IMR-90 (cell line): ENCODE measurements at regions not wholly inside any gene's neighbourhood (a gene's known extent, or its start where the extent isn't known, plus 50 kb on each side); places are given as distances from the start of the nearest gene placed in this dataset.
A peak's percentile ranks its signal among the peaks of the same experiment; 100 is the strongest.

ENCODE experiments used
- ATAC-seq: fragments of 200-7000 bp; cut with Tn5 transposase; 2 replicates; pipeline ENCODE4 v1.9.1; 2020; ENCODE audit warnings: low read depth, mild to moderate bottlenecking, moderate library complexity
- BruUV-seq: library from RNA; stranded (reverse); fragments of 400-500 nt; replicated peaks from 2 replicates; lab custom pipeline; 2021; lab: Mats Ljungman, UMichigan
- CTCF ChIA-PET: fragments of 300-600 bp; formaldehyde crosslinking; extraction: SDS; loops from one replicate; lab custom pipeline; 2021; ENCODE audit warnings: antibody characterized with exemption; lab: Yijun Ruan, JAX
- POLR2A ChIA-PET: fragments of 300-600 bp; sonication (Branson Sonifier 250); formaldehyde crosslinking; loops from one replicate; lab custom pipeline; 2022; ENCODE audit warnings: antibody characterized with exemption; ENCODE audit not compliant: unreplicated experiment; lab: Charles Lee
- DNase-seq: peaks from one replicate; pipeline ENCODE4 v3.0.0; 2013
- H2AFZ ChIP-seq: replicated peaks from 2 replicates; pipeline ENCODE3; 2013; ENCODE audit warnings: low read length, mild to moderate bottlenecking; ENCODE audit not compliant: poor library complexity
- H2AK5ac ChIP-seq: 2 replicates; pipeline ENCODE4 v1.6.1; 2013; ENCODE audit warnings: low read depth, low read length, inconsistent platforms
- H2AK9ac ChIP-seq: replicated peaks from 2 replicates; pipeline ENCODE3; 2013; ENCODE audit warnings: mild to moderate bottlenecking, low read depth, low read length, moderate library complexity; ENCODE audit not compliant: poor library complexity
- H2BK120ac ChIP-seq: 2 replicates; pipeline ENCODE4 v1.6.1; 2013; ENCODE audit warnings: low read depth, low read length, inconsistent platforms
- H2BK15ac ChIP-seq: 3 replicates; pipeline ENCODE4 v1.6.1; 2013; ENCODE audit warnings: low read depth, low read length, inconsistent platforms
- H2BK20ac ChIP-seq: 2 replicates; pipeline ENCODE4 v1.6.1; 2013; ENCODE audit warnings: low read depth, mild to moderate bottlenecking, inconsistent platforms, low read length, moderate library complexity
- H2BK5ac ChIP-seq: 2 replicates; pipeline ENCODE4 v1.6.1; 2013; ENCODE audit warnings: mild to moderate bottlenecking, low read depth, low read length, inconsistent platforms; ENCODE audit not compliant: poor library complexity, severe bottlenecking
- H3K14ac ChIP-seq: replicated peaks from 2 replicates; pipeline ENCODE4 v1.6.1; 2013; ENCODE audit warnings: low read depth, low read length, inconsistent platforms
- H3K18ac ChIP-seq: 2 replicates; pipeline ENCODE4 v1.6.1; 2013; ENCODE audit warnings: low read depth, low read length, control low read depth
- H3K23ac ChIP-seq: 2 replicates; pipeline ENCODE4 v1.6.1; 2013; ENCODE audit warnings: low read depth, low read length, inconsistent platforms
- H3K27ac ChIP-seq: 2 replicates; pipeline ENCODE4 v1.5.1; 2013; ENCODE audit warnings: mild to moderate bottlenecking, control low read depth, low read length; ENCODE audit not compliant: insufficient read depth
- H3K27me3 ChIP-seq: 2 replicates; pipeline ENCODE4 v1.6.1; 2013; ENCODE audit warnings: low read length; ENCODE audit not compliant: control insufficient read depth, insufficient read depth
- H3K36me3 ChIP-seq: 2 replicates; pipeline ENCODE4 v1.6.1; 2013; ENCODE audit warnings: low read length, mixed read lengths; ENCODE audit not compliant: control insufficient read depth, insufficient read depth
- H3K4ac ChIP-seq: 2 replicates; pipeline ENCODE4 v1.6.1; 2013; ENCODE audit warnings: low read depth, low read length, inconsistent platforms
- H3K4me1 ChIP-seq: 2 replicates; pipeline ENCODE4 v1.6.1; 2013; ENCODE audit warnings: low read length, mixed read lengths; ENCODE audit not compliant: control insufficient read depth, insufficient read depth
- H3K4me2 ChIP-seq: 2 replicates; pipeline ENCODE4 v1.6.1; 2013; ENCODE audit warnings: low read depth, mild to moderate bottlenecking, control low read depth, low read length, moderate library complexity
- H3K4me3 ChIP-seq: 2 replicates; pipeline ENCODE4 v1.5.1; 2013; ENCODE audit warnings: low read depth, mild to moderate bottlenecking, control low read depth, low read length, moderate library complexity; ENCODE audit not compliant: insufficient read depth
- H3K56ac ChIP-seq: 2 replicates; pipeline ENCODE4 v1.6.1; 2013; ENCODE audit warnings: low read length, inconsistent platforms; ENCODE audit not compliant: insufficient read depth; ENCODE audit errors: extremely low read depth
- H3K79me1 ChIP-seq, 2 experiments: 2 replicates each; pipeline ENCODE4 v1.6.1; 2013; ENCODE audit warnings: low read length in 2 of 2, inconsistent platforms in 1 of 2, low read depth in 1 of 2
- H3K9ac ChIP-seq: 2 replicates; pipeline ENCODE4 v1.6.1; 2013; ENCODE audit warnings: low read depth, low read length, control low read depth
- H3K9me1 ChIP-seq: 2 replicates; pipeline ENCODE4 v1.6.1; 2013; ENCODE audit warnings: low read length, inconsistent platforms; ENCODE audit not compliant: insufficient read depth
- H3K9me3 ChIP-seq: 2 replicates; pipeline ENCODE4 v1.6.1; 2013; ENCODE audit warnings: low read length; ENCODE audit not compliant: control insufficient read depth, insufficient read depth
- H4K20me1 ChIP-seq: 2 replicates; pipeline ENCODE4 v1.6.1; 2013; ENCODE audit warnings: low read length, inconsistent platforms; ENCODE audit not compliant: insufficient read depth
- H4K5ac ChIP-seq: 2 replicates; pipeline ENCODE4 v1.6.1; 2013; ENCODE audit warnings: mild to moderate bottlenecking, low read depth, low read length, control low read depth
- H4K8ac ChIP-seq, 2 experiments: 2 replicates each; pipeline ENCODE4 v1.6.1; 2013; ENCODE audit warnings: low read depth in 2 of 2, low read length in 2 of 2, control low read depth in 1 of 2, inconsistent platforms in 1 of 2
- H4K91ac ChIP-seq: 2 replicates; pipeline ENCODE4 v1.6.1; 2013; ENCODE audit warnings: low read depth, low read length, inconsistent platforms; ENCODE audit not compliant: insufficient read depth
- CEBPB ChIP-seq: IDR thresholded peaks from 2 replicates; pipeline ENCODE4 v1.6.1; 2012; ENCODE audit warnings: low read depth, low read length, improper control_type of control experiment
- MXI1 ChIP-seq: IDR thresholded peaks from 2 replicates; pipeline ENCODE4 v1.6.1; 2012; ENCODE audit warnings: low read depth, mild to moderate bottlenecking, low read length, moderate library complexity, borderline replicate concordance
- RAD21 ChIP-seq: IDR thresholded peaks from 2 replicates; pipeline ENCODE4 v1.6.1; 2012; ENCODE audit warnings: low read length, improper control_type of control experiment
- SMC3 ChIP-seq: fragments of 150-350 bp; IDR thresholded peaks from 2 replicates; pipeline ENCODE4 v1.6.1; 2016; ENCODE audit warnings: low read depth, mild to moderate bottlenecking, antibody characterized with exemption, low read length, moderate library complexity
- WGBS, 2 experiments: methylation state at CpG; one replicate each; pipeline versions ENCODE4 v1.1.5 to v1.1.7; 2013; ENCODE audit warnings: missing lambda C conversion rate in 2 of 2; ENCODE audit not compliant: insufficient read length in 1 of 2; ENCODE audit errors: extremely low coverage in 2 of 2; 5-methylcytosine and 5-hydroxymethylcytosine counted together
- dilution Hi-C: fragments of 300-500 bp; cut with HindIII; formaldehyde crosslinking; loops from one replicate; pipeline ENCODE4 v1.14.3; 2018; ENCODE audit warnings: low sequenced_read_pairs; ENCODE audit not compliant: unreplicated experiment
- in situ Hi-C: fragments of 300-500 bp; cut with MboI; formaldehyde crosslinking; loops from 3 replicates; pipeline ENCODE4 v1.14.3; 2019; ENCODE audit warnings: low sequenced_read_pairs, inconsistent platforms, mixed read lengths
- intact Hi-C: fragments of 100-400 bp; cut with micrococcal nuclease; formaldehyde crosslinking; loops from 2 replicates; pipeline ENCODE4 v1.10.0; 2022
- TF ChIP-seq, protein P1 (sequence below): conservative IDR thresholded peaks from 2 replicates; pipeline ENCODE4 v1.5.1; 2012; ENCODE audit warnings: mild to moderate bottlenecking, low read depth, low read length, improper control_type of control experiment

DNA sequence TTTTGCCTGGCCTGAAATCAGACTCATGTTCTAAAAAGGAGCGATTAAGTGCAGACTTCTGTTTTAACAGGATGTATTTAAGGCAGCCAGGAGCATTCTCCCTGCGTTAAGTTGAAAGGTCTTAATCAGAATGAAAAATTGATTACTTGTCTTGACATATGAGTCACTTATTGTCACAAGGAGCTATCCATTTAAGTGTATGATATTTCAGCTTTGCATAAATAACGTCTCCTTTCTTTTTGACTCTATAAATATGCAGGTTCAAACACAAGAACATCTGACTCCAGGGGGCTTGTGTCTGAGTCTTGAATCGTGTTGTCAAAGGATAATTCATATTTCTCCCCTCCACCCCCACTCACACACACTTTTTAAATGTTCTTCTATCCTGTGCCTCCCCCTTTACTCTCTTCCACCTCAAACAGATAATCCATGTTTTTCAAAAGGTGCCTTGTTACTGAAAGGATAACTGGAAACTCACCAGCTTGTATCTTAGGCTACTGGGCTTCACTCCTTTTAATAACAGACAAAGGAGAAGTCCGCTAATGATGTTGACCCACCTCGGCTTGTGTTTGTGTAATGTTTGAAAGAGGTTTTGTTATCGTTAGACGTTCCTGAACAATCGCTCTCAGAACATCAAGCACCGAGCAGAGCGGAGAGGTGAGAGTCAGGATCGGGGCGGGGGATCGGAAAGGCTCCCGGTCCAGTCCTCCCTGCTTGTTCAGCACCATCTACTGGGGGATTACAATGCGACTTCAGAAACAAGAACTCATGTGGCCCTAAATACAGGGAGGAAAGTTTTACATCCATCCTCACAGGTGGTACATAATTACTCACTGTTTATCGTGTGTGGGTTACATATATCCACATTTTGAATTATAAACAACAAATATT lies 107.5 kb upstream of the RPL34 start:
- ATAC-seq (peak; percentile 90), DNase-seq (peak; percentile 66)
- H3K14ac ChIP-seq = no peak overlapping the region
- H3K4me2 ChIP-seq = peak overlapping the region; percentile 60
- no peaks in the 10 kb centered on the region for H3K9me3 ChIP-seq
- no peak overlapping the region for H3K9ac ChIP-seq
- no peak overlapping the region for H3K4ac ChIP-seq
- TF ChIP-seq RAD21 = peak; percentile 66
- TF ChIP-seq, protein P1, sequence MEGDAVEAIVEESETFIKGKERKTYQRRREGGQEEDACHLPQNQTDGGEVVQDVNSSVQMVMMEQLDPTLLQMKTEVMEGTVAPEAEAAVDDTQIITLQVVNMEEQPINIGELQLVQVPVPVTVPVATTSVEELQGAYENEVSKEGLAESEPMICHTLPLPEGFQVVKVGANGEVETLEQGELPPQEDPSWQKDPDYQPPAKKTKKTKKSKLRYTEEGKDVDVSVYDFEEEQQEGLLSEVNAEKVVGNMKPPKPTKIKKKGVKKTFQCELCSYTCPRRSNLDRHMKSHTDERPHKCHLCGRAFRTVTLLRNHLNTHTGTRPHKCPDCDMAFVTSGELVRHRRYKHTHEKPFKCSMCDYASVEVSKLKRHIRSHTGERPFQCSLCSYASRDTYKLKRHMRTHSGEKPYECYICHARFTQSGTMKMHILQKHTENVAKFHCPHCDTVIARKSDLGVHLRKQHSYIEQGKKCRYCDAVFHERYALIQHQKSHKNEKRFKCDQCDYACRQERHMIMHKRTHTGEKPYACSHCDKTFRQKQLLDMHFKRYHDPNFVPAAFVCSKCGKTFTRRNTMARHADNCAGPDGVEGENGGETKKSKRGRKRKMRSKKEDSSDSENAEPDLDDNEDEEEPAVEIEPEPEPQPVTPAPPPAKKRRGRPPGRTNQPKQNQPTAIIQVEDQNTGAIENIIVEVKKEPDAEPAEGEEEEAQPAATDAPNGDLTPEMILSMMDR = peak; percentile 56
- no peak for TF ChIP-seq CEBPB
- no peak for TF ChIP-seq MXI1
- peak; percentile 69 for TF ChIP-seq SMC3
- H2BK120ac ChIP-seq = no peak overlapping the region
- ChIA-PET CTCF (interaction anchor here (1.4 kb wide), 1 partner anchor 28 kb away, joined by 3 read pairs; no protein-coding TSS in a partner anchor), POLR2A (no interaction called here)
- no peak overlapping the region for H3K23ac ChIP-seq
- H3K79me1 ChIP-seq = no peaks in the 10 kb centered on the region
- H3K4me3 ChIP-seq = no peak overlapping the region
- BruUV-seq = no TSS peak
- H4K5ac ChIP-seq = no peak overlapping the region
- in situ Hi-C loops = no loop called here
- peaks cover 12% of the 10 kb centered on the region for H3K27me3 ChIP-seq
- H3K36me3 ChIP-seq = no peaks in the 10 kb centered on the region
- no peak overlapping the region for H2AK9ac ChIP-seq
- intact Hi-C loops = loop anchor here (1.0 to 5.0 kb wide), 4 partner anchors 346 to 496 kb away; partner anchors contain the start of gene LEF1
- no peak overlapping the region for H4K8ac ChIP-seq
- WGBS, 2 experiments = 0% methylated on average over 1 of the region's 17 CpGs; no CpG with 5 or more reads in 1 of the 2 experiments
- H3K9me1 ChIP-seq = no peaks in the 10 kb centered on the region
- no peak overlapping the region for H4K91ac ChIP-seq
- no peak overlapping the region for H2BK5ac ChIP-seq
- no peak overlapping the region for H3K27ac ChIP-seq
- no peak overlapping the region for H2BK15ac ChIP-seq
- no peak overlapping the region for H2BK20ac ChIP-seq
- H2AFZ ChIP-seq = peak overlapping the region; percentile 60
- no peaks in the 10 kb centered on the region for H3K4me1 ChIP-seq
- H3K56ac ChIP-seq = no peak overlapping the region
- no peak overlapping the region for H2AK5ac ChIP-seq
- dilution Hi-C loops = no loop called here
- no peaks in the 10 kb centered on the region for H4K20me1 ChIP-seq
- H3K18ac ChIP-seq = no peak overlapping the region
